ENCODE measurements at regions not wholly inside any gene's neighbourhood (a gene's known extent, or its start where the extent isn't known, plus 50 kb on each side); places are given as distances from the start of the nearest gene placed in this dataset.

DNA sequence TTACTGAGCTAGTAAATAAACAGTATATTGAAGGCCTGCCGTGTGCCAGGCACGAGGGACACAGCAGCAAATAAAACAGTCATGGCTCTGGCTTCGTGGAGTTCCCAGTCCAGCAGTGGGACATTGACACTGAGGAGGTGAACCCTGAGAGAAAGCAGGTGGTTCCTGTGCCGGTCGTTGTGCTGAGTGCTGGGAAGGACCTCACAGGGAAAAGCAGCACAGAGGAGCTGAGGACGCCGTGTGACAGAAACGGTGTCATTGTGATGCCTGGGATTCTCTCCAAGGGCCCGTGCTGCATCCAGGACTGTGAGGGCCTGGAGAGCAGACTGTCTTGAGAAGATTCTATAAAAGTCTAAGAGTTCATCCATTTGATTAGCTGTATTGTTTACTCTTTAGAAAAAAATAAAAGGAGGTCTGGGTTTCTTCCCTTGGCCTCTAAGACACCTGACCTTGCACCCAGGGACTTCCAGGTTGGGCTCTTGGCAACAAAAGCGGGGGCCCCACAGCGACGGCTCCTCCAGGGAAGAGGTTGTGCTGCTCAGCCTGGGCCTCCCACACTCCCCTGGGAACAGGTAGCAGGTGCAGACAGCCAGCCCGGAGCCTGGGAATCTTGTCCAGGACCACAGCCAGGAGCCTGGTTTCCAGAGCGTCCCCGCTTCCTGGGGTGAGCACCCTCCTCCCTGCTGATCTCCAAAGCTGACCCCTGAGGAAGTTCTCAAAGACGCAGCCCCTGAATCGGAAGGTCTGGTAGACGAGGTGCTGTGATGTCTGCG, 251.2 kb upstream of the PMEPA1 start:
- DNase-seq = no peak

DNA sequence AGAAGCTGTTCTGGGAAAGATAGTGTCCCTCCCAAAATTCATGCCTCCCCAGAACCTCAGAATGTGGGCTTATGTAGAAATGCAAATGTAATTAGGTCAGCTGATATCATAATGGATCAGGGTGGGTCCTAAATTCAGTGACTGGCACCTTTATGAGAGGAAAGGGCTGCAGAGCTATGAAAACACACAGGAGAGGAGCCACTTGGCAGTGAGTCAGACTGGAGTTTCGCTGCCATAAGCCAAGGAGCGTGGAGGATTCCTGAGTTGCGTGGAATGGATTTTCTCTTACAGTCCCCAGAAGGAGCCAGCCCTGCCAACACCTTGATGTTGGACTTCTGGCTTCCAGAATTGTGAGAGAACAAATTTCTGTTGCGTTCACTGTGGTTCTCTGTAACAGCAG, 249.8 kb upstream of the PMEPA1 start:
- DNase-seq = no peak

GRCh38 chr20:57959018-57959417, 249.2 kb upstream of the PMEPA1 start:
- DNase-seq = no peak

DNA sequence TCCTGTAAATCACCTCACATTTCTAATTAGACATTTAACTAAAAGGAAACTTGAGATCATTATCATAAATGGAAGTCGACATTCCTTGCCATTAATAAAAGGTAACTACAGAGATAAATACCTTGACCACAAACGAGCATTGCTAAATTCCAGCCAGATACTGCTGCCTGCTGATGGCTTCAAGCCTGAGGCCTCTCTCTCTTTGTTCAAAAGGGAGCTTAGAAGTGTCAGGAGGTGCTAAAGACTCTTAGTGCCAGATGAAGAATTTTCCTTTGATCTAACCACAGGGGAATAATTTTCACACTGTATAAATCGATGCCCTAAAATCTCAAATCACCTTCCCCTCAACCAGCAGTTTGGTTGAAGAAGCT, 248.2 kb upstream of the PMEPA1 start:
- no peak for DNase-seq

- no peak for DNase-seq
These were observed 247.7 kb upstream of the PMEPA1 start for GRCh38 chr20:57957411-57958049.

DNA sequence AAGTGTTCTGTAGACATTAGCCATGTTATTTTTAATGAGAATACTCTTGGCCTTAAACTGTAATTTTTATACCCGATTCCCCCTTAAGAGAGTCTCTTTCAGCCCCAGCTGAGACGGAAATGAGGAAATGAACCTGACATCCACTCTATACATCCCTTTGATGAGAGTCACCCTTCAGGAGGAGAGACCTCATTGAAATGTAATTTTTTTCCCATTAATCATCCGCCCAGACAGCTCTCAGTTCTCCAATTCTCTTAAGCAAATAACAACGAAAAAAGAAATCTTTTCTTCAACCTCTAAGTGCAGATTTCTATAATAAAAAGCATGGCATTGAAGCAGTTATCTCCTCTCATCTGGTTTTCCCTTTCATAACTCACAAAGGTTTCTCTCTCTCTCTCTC, 243.8 kb upstream of the PMEPA1 start:
- DNase-seq = no peak

- DNase-seq = no peak
These were observed 242.3 kb upstream of the PMEPA1 start for GRCh38 chr20:57952136-57952535.

DNA sequence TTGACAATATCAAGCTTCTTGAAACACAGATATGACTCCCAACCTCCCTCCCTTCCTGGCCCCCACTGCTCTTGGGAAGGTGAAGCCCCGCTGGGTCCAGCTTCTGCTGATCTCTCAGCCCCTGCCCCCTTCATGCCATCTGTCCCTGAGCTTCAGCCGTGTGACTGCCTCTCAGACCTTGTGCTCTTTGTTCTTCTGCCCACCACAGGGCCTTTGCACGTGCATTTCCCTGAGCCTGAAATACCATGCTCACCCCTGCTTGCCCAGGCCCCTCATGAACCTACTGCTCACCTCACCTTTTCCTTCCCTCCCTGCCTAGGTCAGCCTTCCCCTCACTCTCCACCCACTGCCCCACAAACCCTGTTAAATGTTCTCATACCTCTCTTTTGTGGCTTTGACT, 241.7 kb upstream of the PMEPA1 start:
- DNase-seq = no peak

GRCh38 chr20:57950764-57951485, 241.1 kb upstream of the PMEPA1 start:
- DNase-seq = no peak

DNA sequence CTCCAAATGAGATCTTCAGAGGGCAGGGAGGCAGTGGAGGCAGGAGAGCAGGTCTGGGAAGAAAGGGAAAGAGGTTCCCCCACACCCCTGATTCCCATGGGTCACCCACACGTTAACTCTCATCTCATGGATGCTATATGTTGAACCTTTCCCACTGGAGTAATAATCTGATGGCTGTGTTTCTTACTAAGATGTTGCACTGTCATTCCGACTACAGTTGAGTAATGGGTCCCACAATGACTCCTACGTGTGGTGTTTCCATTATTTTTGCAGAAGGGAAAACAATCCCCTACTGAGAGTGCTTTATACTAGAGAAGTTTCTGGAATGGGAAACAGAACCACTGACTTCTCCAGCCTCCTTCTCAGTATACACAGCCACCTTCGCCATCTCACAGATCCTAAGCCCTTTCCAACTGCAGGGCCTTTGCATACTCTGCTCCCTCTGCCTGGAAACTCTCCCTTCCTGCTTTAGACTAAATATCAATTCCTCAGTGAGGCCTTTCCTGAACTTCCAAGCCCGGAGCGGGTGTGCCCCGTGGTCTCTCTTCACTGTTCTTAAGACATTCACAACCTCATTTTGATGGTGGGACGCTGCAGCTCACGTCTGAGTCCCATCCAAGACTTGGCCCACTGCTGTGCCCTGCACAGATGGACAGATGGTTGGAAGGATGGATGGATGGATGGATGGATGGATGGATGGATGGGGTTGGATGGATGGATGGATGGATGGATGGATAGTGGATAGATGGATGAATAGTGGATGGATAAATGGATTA, 238.6 kb upstream of the PMEPA1 start:
- no peak for DNase-seq

GRCh38 chr20:57947421-57948179, 237.8 kb upstream of the PMEPA1 start:
- DNase-seq = no peak

- no peak for DNase-seq
These were observed 236.9 kb upstream of the PMEPA1 start for GRCh38 chr20:57946559-57947315.

- no peak for DNase-seq
These were observed 235.2 kb upstream of the PMEPA1 start for GRCh38 chr20:57944988-57945387.

- no peak for DNase-seq
These were observed 234.1 kb upstream of the PMEPA1 start for GRCh38 chr20:57943950-57944349.

DNA sequence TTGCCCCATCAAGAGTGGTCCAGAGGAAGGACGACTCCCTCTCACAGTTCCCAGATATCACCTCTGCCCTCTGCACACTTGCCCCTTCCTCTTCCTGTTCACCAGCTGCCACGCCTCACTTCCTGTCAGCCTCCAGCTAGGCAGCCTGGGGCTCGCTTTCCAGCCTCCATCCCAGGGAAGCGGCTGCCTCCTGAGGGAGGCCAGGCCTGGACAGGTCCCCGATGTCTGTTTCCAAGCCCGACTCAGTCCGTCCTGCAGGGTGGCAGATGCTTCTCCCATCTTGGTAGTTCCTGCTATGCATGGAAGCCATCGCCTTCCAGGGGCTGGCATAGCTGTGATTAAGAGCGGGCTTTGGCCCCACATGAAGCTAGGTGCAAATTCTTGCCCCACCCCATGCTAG, 233.5 kb upstream of the PMEPA1 start:
- DNase-seq = no peak

DNA sequence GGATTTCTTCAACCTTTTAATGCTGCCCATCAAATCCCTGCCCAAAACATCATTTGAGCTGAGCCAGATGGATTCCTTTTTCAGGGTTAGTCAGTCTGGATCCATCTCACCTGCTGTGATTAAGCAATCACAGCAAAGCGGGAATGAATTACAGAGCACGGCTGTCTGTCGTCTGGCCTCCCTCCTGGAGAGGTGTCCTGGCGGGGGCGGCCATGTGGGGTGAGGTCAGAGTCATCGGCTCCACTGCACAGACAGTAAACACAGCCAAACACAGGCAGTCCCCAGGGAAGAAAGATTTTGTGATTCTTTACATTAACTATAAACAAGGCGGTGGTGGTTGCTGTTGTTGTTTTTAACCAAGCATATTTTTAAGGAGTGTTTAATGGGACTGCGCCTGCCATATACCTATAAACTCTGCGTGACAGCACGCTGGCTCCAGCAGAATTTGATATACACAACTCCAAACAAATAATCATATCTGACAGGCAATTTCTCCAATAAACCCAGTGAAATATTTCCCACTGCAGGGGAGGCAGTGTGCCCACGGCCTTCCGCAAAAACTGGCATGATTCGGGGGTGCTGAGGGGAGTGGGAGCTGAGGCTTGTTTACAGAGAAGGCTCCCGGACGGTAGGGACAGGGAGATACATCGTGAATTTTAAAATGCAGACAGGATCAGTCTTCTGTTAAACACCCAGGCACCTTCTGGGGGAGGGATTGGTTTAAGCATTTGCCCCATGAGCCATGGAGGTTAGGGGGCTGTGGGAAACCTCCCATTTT, 232.0 kb upstream of the PMEPA1 start:
- DNase-seq = no peak

- no peak for DNase-seq
These were observed 231.2 kb upstream of the PMEPA1 start for GRCh38 chr20:57940868-57941522.

DNA sequence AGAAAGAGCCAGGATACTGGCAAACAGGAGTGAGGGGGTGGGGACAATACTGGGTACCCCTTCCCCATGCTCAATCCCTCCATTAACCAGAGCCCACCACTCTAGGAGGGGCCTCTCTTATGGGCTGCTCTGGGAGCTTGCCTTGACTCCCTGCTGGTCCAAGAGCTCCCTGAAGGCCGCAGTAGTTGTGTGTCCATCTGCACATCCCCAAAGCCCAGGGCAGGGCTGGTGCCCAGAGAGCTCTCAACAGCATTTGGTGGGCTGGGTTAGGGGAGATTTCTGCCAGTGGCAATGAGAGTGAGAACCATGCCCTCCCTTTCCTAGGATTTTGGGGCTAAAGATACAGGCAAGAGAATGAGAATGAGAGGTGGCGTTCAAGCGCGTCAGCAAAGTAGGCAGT, 230.6 kb upstream of the PMEPA1 start:
- no peak for DNase-seq

- DNase-seq = no peak
These were observed 229.7 kb upstream of the PMEPA1 start for GRCh38 chr20:57939499-57939898.

Data from NCI-H187 (cell line).